ENCODE measurements at regions not wholly inside any gene's neighbourhood (a gene's known extent, or its start where the extent isn't known, plus 50 kb on each side); places are given as distances from the start of the nearest gene placed in this dataset.

- Histone ChIP-seq H3K27ac (ENCODE audit: low read depth in 1 of 2, low read length in 2 of 2) (no peak overlapping the region), H3K27me3 (ENCODE audit: control insufficient read depth in 4 of 4, insufficient read depth in 4 of 4, low read length in 3 of 4) (no peaks in the 10 kb centered on the region), H3K36me3 (ENCODE audit: control insufficient read depth in 4 of 4, insufficient read depth in 3 of 4, low read depth in 1 of 4, low read length in 3 of 4) (no peaks in the 10 kb centered on the region), H3K4me3 (ENCODE audit: low read depth in 1 of 3, low read length in 3 of 3) (no peak overlapping the region), H3K4me1 (ENCODE audit: control insufficient read depth in 4 of 4, insufficient read depth in 4 of 4, low read length in 3 of 4) (no peaks in the 10 kb centered on the region), H3K9me3 (ENCODE audit: control insufficient read depth in 4 of 4, low read length in 3 of 4) (no peaks in the 10 kb centered on the region), H3K9ac (ENCODE audit: low read depth in 1 of 2, low read length in 2 of 2) (no peak overlapping the region)
- DNase-seq (ENCODE audit: low spot score): no peak
- 89% methylated on average over 8 of the region's 8 CpGs for WGBS
- TF ChIP-seq FOXA2 (IDR thresholded peaks at IDR 0.05) (no peak), SP1 (IDR thresholded peaks at IDR 0.05) (no peak), TAF1 (conservative IDR thresholded peaks at IDR 0.05) (no peak), ZBTB33 (IDR thresholded peaks at IDR 0.05) (no peak), GABPA (IDR thresholded peaks at IDR 0.05 in 1 of 2, conservative IDR thresholded peaks at IDR 0.05 in 1 of 2) (no peak), HNF4A (conservative IDR thresholded peaks at IDR 0.05) (no peak), RXRA (IDR thresholded peaks at IDR 0.05) (no peak), NR2F2 (IDR thresholded peaks at IDR 0.05) (no peak), FOXA1 (IDR thresholded peaks at IDR 0.05) (no peak), CTCF (IDR thresholded peaks at IDR 0.05; ENCODE audit: low read depth, low read length, missing input control) (no peak), JUND (IDR thresholded peaks at IDR 0.05) (no peak), REST (IDR thresholded peaks at IDR 0.05) (no peak), RAD21 (IDR thresholded peaks at IDR 0.05) (no peak), ATF3 (IDR thresholded peaks at IDR 0.05) (no peak), MAX (IDR thresholded peaks at IDR 0.05) (no peak), YY1 (IDR thresholded peaks at IDR 0.05) (no peak), EGR1 (IDR thresholded peaks at IDR 0.05; ENCODE audit: low read depth in 2 of 2) (no peak), HNF4G (IDR thresholded peaks at IDR 0.05) (no peak)
These were observed 595.5 kb downstream of the INHBA start for GRCh38 chr7:41107330-41107937.

Measured in liver (tissue), 8 donors.